ENCODE measurements at regions not wholly inside any gene's neighbourhood (a gene's known extent, or its start where the extent isn't known, plus 50 kb on each side); places are given as distances from the start of the nearest gene placed in this dataset.

GRCh38 chr9:126117158-126117425 is 209.5 kb upstream of the MVB12B start:
- no peaks in the 10 kb centered on the region for H3K23me2 ChIP-seq (ENCODE audit: low read depth, low read length)

More at GRCh38 chr9:126117158-126117425, 209.5 kb upstream of the MVB12B start:
- Histone ChIP-seq H4K91ac (replicated peaks; ENCODE audit: insufficient read length, low read length) (no peak overlapping the region), H3K27me3 (replicated peaks in 1 of 4; ENCODE audit: control insufficient read depth in 3 of 4, extremely low read depth in 1 of 4, insufficient read depth in 3 of 4, low read length in 3 of 4) (peaks cover 0 to 2% (median 0%) of the 10 kb centered on the region in 4 experiments; a peak in 2 of 7 replicates), H3K9me3 (ENCODE audit: insufficient read depth in 2 of 2, low read depth in 1 of 2, low read length in 1 of 2) (no peaks in the 10 kb centered on the region), H2BK120ac (replicated peaks; ENCODE audit: low read depth, low read length) (no peak overlapping the region), H3K4me1 (replicated peaks in 1 of 4; ENCODE audit: control insufficient read depth in 3 of 4, insufficient read depth in 4 of 4, low read length in 3 of 4) (no peaks in the 10 kb centered on the region; a peak in 1 of 7 replicates), H3K79me1 (ENCODE audit: low read depth, low read length) (no peaks in the 10 kb centered on the region), H2BK12ac (ENCODE audit: low read depth, low read length) (no peak overlapping the region), H3K18ac (ENCODE audit: extremely low read depth, low read length) (no peak overlapping the region), H3K27ac (ENCODE audit: low read depth, low read length) (no peak overlapping the region), H3K4me2 (ENCODE audit: insufficient read depth in 1 of 2, low read depth in 2 of 2, low read length in 2 of 2) (no peak overlapping the region), H3K79me2 (ENCODE audit: control insufficient read depth in 1 of 2, insufficient read depth in 2 of 2, low read length in 2 of 2) (no peaks in the 10 kb centered on the region), H3K14ac (ENCODE audit: insufficient read length) (no peak overlapping the region), H3K9ac (replicated peaks in 1 of 4; ENCODE audit: extremely low read depth in 1 of 4, low read depth in 3 of 4, low read length in 3 of 4) (no peak overlapping the region), H2AK5ac (ENCODE audit: low read depth, low read length) (no peak overlapping the region), H3K23ac (ENCODE audit: insufficient read length) (no peak overlapping the region), H3K4me3 (ENCODE audit: extremely low read depth in 1 of 4, insufficient read depth in 2 of 4, low read depth in 3 of 4, low read length in 4 of 4) (no peak overlapping the region), H3K36me3 (ENCODE audit: control insufficient read depth in 2 of 4, insufficient read depth in 4 of 4, low read length in 3 of 4) (no peaks in the 10 kb centered on the region), H4K20me1 (replicated peaks in 1 of 2; ENCODE audit: control insufficient read depth in 1 of 2, insufficient read depth in 2 of 2, low read length in 2 of 2) (no peaks in the 10 kb centered on the region), H4K5ac (ENCODE audit: insufficient read length, low read depth, low read length) (no peak overlapping the region), H3K56ac (replicated peaks; ENCODE audit: insufficient read length, low read depth, low read length) (no peak overlapping the region), H2BK20ac (ENCODE audit: low read length) (no peak overlapping the region), H2BK5ac (ENCODE audit: low read depth, low read length) (no peak overlapping the region), H2AFZ (ENCODE audit: low read length) (no peak overlapping the region), H4K8ac (ENCODE audit: extremely low read depth, insufficient read depth, low read length) (no peak overlapping the region), H2BK15ac (ENCODE audit: low read length) (no peak overlapping the region), H3K4ac (replicated peaks; ENCODE audit: insufficient read length, low read depth, low read length) (no peak overlapping the region)
- TF ChIP-seq BRCA1 (IDR thresholded peaks at IDR 0.05; ENCODE audit: low read depth, low read length) (no peak), TCF12 (IDR thresholded peaks at IDR 0.05; ENCODE audit: low read depth, low read length) (no peak), BCL11A (IDR thresholded peaks at IDR 0.05; ENCODE audit: low read depth in 2 of 2, low read length in 2 of 2) (no peak), TAF1 (IDR thresholded peaks at IDR 0.05; ENCODE audit: low read depth, low read length) (no peak)
- WGBS, 2 experiments (ENCODE audit: extremely low coverage in 1 of 2, insufficient coverage in 1 of 2, insufficient read length in 1 of 2, insufficient replicate concordance in 2 of 2, low coverage in 1 of 2, low lambda C conversion rate in 2 of 2, missing lambda C conversion rate in 1 of 2): 92% methylated on average over 4 of the region's 4 CpGs; no CpG with 5 or more reads in 1 of the 2 experiments
- FAIRE-seq (no peak), DNase-seq (ENCODE audit: low read depth in 1 of 2, low spot score in 2 of 2) (no peak)
- POLR2A ChIA-PET (ENCODE audit: partially characterized antibody): no interaction called here
- CTCF ChIA-PET (ENCODE audit: partially characterized antibody): no interaction called here
